ENCODE measurements at regions not wholly inside any gene's neighbourhood (a gene's known extent, or its start where the extent isn't known, plus 50 kb on each side); places are given as distances from the start of the nearest gene placed in this dataset.
"Not testable (repeated sequence)": the region's sequence is repeated elsewhere in the genome, so short reads cannot be mapped to it uniquely, and the experiment has no call there.

- peak; percentile 24 for DNase-seq (ENCODE audit: low spot score)
Measured at GRCh38 chr7:115558161-115558560, 472.4 kb downstream of the TFEC start.

- not testable (repeated sequence) for DNase-seq (ENCODE audit: low spot score)
Measured at GRCh38 chr7:115557296-115557695, 473.3 kb downstream of the TFEC start.

GRCh38 chr7:115552766-115553165 is 477.8 kb downstream of the TFEC start:
- no peak for DNase-seq (ENCODE audit: low spot score)

GRCh38 chr7:115549910-115550309 is 480.7 kb downstream of the TFEC start:
- no peak for DNase-seq (ENCODE audit: low spot score)

GRCh38 chr7:115548756-115549155 is 481.8 kb downstream of the TFEC start:
- no peak for DNase-seq (ENCODE audit: low spot score)

- no peak for DNase-seq (ENCODE audit: low spot score)
Measured at GRCh38 chr7:115546790-115547189, 483.8 kb downstream of the TFEC start.

- DNase-seq (ENCODE audit: low spot score), result no peak
Measured at GRCh38 chr7:115533785-115534184, 496.8 kb downstream of the TFEC start.

- DNase-seq (ENCODE audit: low spot score), result no peak
Measured at GRCh38 chr7:115526278-115526677, 504.3 kb downstream of the TFEC start.

- DNase-seq (ENCODE audit: low spot score), result no peak
Measured at GRCh38 chr7:115522174-115522573, 508.4 kb downstream of the TFEC start.

GRCh38 chr7:115516341-115516740 is 514.2 kb downstream of the TFEC start:
- no peak for DNase-seq (ENCODE audit: low spot score)

GRCh38 chr7:115511330-115511729 is 519.2 kb downstream of the TFEC start:
- DNase-seq (ENCODE audit: low spot score), result no peak

- no peak for DNase-seq (ENCODE audit: low spot score)
Measured at GRCh38 chr7:115505136-115505535, 525.4 kb downstream of the TFEC start.

GRCh38 chr7:115499956-115500355 is 530.6 kb downstream of the TFEC start:
- no peak for DNase-seq (ENCODE audit: low spot score)

- no peak for DNase-seq (ENCODE audit: low spot score)
Measured at GRCh38 chr7:115496006-115496405, 534.6 kb downstream of the TFEC start.

- no peak for DNase-seq (ENCODE audit: low spot score)
Measured at GRCh38 chr7:115494529-115495147, 535.9 kb downstream of the TFEC start.

GRCh38 chr7:115493381-115493780 is 537.2 kb downstream of the TFEC start:
- no peak for DNase-seq (ENCODE audit: low spot score)

GRCh38 chr7:115491744-115492380 is 538.7 kb downstream of the TFEC start:
- DNase-seq (ENCODE audit: low spot score), result no peak

- DNase-seq (ENCODE audit: low spot score), result no peak
Measured at GRCh38 chr7:115479448-115479847, 551.1 kb downstream of the TFEC start.

GRCh38 chr7:115478426-115478825 is 552.1 kb downstream of the TFEC start:
- DNase-seq (ENCODE audit: low spot score), result no peak

GRCh38 chr7:115477193-115477651 is 553.3 kb downstream of the TFEC start:
- peak; percentile 63 for DNase-seq (ENCODE audit: low spot score)

- peak; percentile 11 for DNase-seq (ENCODE audit: low spot score)
Measured at GRCh38 chr7:115476671-115477181, 553.8 kb downstream of the TFEC start.

- no peak for DNase-seq (ENCODE audit: low spot score)
Measured at GRCh38 chr7:115475761-115476385, 554.0 kb downstream of the MDFIC start.

GRCh38 chr7:115475206-115475605 is 553.3 kb downstream of the MDFIC start:
- no peak for DNase-seq (ENCODE audit: low spot score)
